NOMO-1 treated with DMSO at 0.1 percent for 48 hours (cell line): ENCODE measurements at regions not wholly inside any gene's neighbourhood (a gene's known extent, or its start where the extent isn't known, plus 50 kb on each side); places are given as distances from the start of the nearest gene placed in this dataset.

Experiments
- DNase-seq: peaks from one replicate; lab custom pipeline; 2025; ENCODE audit not compliant: unreplicated experiment; lab: John Stamatoyannopoulos, UW

DNA sequence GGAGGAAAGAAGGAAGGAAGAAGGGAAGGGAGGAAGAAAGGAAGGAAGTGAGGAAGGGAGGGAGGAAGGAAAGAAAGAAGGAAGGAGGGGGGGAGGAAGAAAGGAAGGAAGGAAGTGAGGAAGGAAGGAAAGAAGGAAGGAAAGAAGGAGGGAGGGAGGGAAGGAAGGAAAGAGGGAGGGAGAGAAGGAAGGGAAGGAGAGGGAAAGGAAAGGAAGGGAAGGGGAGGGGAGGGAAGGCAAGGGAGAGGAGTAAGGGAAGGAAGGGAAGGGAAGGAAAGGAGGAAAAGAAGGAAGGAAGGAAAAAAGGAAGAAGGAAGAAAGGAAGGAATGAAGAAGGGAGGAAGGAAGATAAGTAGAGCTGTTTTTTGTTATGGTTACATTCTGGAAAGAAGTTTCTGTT is 141.2 kb downstream of the LRRC3B start:
- DNase-seq, result no peak

DNA sequence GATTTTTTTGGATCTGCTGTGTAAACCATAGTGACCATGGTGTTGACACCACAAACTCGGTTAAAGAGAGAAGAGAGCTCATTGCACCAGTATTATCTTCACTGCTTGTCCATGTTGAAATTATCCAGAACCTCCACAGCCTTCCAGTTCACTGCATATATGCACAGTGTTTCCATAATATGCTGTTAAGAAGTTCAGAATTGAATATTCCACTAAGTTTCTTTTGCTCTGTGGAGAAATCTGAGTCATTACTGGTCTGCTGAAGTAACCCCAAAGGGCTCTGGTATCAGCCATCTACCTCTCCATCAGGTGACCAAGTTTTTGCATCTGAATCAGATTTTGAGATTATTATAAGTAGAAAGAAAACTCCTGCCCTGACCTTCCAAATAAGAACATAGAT is 143.5 kb downstream of the LRRC3B start:
- no peak for DNase-seq

DNA sequence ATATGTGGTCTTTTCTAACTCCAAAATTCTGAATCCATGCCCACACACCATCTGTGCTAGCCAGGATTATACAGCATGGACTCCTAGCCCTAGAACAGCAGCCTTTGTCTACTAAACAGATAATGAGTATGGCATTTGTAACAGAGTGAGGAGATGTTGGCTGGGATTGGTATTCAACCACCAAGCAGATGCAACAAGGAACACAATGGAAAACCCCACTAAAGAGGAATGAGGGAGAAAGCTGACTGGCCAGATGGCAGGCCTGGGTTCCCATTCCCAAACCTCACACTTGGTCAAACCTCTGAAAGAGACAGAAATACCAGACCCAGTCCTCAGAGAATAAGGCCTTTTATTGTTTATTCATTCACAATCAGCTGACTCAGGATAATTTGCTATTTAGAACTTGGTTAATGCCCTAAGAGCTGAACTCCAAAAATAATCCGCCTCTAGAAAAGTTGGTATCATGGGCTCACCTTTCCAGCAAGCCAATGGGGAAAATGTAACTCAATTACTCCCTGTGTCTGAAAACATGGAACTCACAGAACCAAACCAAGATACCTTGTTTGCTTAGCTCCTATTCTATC is 145.6 kb downstream of the LRRC3B start:
- DNase-seq, result no peak

DNA sequence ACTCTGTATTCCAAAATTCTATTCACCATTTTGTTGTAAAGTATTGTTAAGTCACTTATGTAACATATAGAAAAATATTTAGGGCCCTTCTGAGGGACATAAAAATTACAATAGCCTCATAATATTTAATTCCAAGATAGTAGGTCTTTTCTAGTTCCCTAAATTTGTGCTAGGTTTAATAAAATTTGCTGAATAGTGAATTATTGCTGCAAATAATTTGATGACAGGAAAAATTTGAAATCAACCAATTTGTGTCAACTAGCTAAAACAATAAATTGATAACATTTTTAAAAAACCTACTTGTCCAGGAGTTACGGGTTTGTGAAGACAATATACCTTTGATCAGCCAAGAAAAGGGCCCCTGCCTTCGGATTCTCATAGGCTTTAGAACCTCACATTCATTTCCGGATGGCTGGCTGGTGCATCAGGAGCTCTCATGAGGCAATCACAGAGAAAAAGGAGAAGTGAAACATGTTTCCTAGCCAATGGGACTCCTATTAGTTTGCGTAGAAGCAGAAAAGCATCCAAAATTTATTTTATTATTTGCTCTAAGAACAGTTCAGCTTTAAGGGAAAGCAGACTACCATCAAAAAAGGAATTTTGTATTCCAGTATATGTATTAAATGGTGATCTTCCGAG is 177.2 kb downstream of the LRRC3B start:
- peak; percentile 85 for DNase-seq

DNA sequence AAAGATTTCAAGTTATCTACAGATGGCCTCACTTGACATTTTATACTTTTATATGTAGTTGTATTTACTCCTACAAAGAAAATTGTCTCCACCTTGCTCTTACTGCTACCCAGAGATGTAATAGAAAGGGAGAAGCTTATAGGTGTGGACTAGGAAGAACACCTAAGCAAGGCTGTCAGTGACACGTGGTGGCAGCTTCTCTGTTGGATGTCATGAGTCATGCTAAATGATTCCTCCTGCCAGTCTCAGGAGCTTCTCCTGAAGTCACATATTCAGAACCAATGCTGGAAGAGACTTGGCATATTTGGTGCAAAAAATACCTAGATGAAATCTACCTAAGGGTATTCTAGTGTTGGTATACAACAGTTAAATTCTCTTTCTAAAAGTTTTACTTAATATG is 184.7 kb downstream of the LRRC3B start:
- no peak for DNase-seq

DNA sequence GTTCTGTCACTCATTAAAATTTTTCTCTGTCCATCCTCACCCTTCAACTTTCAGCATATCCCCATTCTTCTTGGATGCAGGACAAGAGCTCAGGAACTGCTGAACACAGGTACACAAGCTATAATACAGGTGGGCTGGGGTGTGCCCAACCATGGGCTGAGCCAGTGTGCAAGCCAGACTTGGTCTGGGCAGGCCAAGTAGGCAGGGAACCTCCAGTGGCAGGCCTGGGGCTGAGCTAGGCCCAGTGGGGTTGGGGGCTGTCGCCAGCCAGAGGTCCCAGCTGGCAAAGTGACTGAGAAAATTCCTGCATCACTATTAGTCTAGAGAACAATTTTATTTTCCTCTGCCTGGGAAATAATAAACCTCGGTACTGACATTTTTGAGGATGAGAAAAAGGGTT is 202.9 kb downstream of the LRRC3B start:
- no peak for DNase-seq

DNA sequence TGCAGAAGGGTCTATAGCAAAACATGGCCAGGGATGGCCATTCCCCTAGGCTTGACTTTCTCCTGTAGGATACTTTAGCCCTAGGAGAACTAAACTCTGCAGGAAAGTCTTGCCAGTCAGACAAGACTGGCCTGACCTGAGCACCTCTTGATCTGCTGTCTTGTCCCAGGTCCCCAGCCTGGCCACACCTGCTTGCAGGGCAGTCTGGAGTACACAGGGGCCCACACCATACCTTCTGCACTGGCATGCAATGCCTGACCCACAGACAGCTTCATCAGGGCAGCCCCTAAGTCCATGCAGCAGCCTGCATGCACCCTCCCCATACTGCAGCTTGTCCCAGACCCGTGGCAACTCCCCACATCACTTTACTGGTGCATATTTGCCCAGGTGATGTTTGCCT is 204.6 kb downstream of the LRRC3B start:
- no peak for DNase-seq

DNA sequence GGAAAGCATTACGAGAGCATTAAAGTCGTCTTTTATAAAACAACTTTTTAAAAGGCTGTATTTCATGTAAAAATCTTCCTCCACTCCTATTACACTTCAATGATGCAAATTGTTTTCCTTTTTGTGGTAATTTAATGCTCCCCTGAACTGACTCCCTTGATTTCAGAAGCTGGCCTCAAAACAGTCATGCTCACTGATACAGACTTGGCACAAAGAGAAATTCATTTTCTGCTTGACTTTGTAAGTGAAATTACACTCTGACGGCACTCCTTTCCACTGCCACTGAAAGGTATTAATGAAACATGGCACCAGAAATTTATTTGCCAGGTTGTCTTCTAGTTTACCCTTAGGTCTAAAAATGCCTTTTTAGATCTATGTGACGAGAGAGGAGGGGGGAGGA is 215.5 kb downstream of the LRRC3B start:
- no peak for DNase-seq

DNA sequence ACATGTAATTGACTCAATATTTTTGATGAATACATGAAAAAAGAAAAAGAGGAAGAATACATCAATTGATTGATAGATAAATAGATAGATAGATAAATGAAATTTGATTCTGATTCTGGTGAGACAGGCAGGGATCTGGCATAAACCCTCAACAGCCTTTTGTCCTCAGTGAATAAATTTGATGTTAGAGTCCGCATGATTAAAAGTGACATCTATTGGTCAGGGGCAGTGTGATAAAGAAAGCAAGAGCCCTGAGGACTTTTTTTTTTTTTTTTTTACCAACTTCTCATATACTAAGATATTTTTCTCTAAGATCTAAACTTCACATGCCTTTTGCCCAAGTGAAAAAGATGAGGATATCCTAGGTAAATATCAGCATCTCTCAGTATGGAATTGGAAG is 216.4 kb downstream of the LRRC3B start:
- DNase-seq, result no peak

DNA sequence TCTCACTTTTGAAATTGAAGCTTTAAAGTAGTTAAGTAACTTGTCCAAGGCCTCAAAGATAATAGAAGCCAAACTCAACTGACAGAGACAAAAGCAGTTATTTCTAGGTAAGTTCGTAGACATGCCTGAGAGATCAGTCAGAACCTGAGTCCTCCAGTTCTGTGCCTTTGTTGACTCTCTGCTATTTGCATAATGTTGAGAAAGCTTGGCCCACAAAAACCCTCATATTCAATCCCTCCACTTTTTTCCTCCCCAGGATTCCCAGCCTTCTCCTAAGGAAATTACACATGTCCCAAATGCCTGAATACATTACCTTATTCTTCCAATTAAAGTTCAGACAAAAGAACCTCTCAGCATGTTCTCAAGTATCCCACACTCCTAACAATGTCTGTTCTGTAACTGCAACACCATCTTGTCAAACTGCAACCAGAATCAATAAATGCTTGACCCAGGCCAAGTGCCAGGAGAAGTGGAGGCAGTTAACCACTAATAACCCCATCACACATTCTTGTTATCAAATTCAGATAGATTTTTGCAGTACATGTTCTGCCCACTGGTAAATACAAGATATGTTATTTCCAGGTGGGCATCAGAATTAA is 217.8 kb downstream of the LRRC3B start:
- DNase-seq, result no peak

DNA sequence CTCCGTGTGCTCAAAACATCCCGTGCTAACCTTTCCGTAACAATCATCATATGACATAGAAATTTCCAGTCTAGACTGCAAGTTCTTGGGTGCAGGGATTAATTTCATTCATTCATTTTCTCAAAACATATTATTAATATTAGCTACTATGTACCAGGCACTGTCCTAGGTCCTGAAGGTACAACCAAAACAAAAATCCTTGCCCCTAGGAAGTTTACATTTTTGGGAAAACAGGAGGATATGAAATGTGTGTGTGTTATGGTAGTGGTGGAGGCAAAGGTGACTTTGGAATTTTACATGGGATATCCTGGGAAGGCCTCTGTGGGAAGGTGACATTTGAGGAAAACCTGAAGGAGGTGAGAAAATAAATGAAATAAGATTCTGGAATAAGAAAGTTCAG is 222.6 kb downstream of the LRRC3B start:
- no peak for DNase-seq

DNA sequence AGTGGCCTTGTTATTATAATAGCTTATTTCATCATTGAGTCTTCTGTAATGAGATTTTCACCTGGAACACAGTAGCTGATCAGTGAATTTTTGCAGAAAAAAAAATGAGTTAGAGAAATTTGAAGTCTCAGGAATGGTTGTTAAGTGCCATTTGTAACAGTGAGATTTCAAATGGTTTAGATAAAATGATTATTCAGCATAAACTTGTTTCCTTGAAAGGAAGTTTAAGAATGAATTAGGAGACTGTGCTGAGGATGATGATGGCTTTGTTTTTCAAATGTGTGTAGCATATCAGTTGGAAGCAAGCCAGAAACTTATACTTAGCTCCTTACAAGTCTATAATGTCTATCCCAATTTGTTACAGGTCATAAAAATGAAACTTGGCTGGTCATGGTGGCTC is 225.1 kb downstream of the LRRC3B start:
- DNase-seq, result no peak

DNA sequence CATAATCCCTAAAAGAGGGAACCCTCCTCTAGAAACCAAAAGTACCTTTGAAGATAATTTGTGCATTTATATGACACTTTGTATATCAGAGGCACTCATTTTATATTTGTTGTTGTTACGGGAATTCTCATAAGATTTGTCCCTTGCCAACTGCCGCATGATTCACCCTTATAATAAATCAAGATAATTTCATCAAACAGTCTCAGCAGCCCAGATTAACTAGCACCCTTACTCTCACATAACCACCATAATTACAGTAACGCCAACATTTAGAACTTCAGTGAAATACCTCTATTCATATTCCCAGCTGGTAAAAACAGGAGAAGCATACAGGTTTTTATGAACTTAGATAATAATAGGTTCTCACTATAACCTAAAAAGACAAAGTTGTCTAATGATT is 271.9 kb downstream of the LRRC3B start:
- no peak for DNase-seq

DNA sequence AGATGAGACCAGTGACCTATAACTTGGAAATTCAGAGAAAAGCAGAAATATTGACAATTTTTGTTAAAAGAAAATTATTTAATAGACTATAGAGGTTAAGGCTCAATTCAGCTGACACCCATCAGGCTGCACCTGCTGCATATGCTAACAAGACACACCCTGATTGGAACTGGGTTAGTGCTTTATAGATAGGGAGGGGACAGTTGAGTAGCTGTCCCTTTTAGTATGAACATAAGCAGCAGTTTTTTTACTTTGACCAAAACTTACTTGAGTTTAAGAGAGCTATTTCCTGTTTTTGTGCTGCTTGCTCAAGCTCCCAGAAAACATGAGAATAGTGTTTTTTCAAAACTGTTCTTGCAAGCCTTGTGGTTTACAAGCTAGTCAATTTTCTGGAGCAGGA is 292.6 kb downstream of the LRRC3B start:
- peak; percentile 85 for DNase-seq

DNA sequence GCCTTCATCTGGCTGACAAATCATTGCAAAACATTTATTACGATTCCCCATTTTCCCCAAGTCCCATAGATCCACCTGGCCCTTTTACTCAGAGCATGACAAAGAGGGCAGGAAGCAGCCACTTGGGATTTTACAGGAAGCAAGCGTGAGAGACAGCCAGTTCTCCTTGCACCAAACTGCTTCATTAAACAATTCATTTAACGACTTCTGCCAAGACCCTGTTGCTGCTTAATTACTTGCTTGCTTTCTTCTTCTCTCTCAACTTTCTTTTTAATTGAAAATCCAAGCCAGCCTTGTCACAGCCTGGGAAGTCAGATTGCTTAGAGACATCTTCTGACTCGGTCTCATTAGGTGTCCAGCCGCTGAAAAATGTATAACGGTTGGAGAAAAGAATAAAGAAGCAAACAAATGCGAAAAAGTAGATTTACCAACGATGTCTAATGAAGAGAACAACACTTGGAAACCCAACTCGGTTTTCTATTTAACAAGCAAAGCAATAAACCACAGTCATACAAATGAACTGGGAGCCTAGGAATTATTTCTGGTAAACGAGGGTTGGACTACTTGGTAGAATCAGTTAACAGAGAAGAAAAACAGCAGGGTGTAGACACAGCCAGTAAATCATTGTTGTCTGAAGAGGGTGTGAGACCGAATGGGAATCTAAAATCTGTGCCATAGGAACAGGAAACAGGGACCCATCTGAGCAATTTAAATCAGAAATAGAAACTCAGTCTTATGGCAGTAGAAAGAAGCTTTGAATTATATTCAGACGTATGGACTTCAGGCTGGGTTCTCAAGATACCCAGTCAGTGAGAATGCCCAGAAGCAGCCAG is 298.3 kb downstream of the LRRC3B start:
- no peak for DNase-seq

DNA sequence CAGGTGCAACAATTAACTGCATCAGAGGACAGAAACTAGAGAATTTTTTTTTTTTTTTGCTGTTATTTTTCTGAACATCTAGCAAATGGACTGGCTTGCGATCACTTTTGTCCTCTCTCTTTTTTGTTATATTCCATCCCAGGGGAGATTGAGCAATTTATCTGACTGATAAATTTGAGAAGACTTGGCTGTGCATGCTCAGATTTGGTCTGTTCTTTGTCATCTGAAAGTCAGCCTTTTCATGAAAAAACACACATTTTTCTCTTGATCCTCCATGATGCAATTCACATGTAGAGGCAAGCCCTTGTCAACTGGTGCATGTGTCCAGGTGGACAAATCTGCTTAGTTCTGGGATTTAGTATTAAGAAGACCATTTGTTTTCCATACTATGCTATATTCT is 309.3 kb downstream of the LRRC3B start:
- no peak for DNase-seq

DNA sequence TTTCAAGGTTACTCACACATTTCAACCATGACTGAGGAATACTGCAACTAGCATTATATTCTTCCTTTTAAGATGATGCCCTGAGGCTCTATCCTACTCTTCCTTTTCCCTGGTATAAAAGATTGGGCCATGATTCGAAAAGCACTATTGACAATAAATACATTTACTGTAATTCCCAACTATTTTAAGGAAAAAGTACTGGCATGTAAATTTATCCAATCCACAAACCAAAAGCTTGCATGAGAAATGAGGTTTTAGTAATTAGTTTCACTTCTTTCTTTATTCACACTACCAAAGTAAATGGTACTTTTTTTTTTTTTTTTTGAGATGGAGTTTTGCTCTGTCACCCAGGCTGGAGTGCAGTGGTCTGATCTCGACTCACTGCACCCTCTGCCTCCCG is 310.2 kb downstream of the LRRC3B start:
- DNase-seq, result peak; percentile 55

DNA sequence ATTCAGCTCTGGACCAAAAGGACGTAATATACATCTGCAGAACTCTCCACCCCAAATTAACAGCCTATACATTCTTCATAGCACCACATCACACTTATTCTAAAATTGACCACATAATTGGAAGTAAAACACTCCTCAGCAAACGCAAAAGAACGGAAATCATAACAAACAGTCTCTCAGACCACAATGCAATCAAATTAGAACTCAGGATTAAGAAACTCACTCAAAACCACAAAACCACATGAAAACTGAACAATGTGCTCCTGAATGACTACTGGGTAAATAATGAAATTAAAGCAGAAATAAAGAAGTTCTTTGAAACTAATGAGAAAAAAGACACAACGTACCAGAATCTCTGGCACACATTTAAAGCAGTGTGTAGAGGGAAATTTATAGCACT is 322.9 kb downstream of the LRRC3B start:
- DNase-seq, result peak; percentile 48

DNA sequence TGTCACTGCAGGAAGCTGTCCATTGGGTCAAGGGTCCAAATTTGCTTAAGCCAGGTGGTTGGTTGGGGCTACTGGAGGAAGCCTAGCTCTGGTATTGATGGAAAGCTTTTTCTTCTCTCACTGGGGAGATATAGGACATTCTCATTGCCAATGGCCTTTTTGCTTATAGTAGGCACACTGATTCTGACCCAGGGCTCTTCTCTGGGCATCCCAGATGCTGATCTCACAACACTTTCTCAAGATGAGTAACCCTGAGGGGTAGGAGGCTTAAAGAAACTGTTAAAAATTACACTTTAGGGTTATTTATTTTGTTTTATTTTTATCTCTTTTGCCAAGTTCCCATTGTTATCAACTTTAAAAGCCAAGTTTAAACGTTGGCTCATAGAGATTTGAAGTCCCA is 337.8 kb downstream of the LRRC3B start:
- no peak for DNase-seq

DNA sequence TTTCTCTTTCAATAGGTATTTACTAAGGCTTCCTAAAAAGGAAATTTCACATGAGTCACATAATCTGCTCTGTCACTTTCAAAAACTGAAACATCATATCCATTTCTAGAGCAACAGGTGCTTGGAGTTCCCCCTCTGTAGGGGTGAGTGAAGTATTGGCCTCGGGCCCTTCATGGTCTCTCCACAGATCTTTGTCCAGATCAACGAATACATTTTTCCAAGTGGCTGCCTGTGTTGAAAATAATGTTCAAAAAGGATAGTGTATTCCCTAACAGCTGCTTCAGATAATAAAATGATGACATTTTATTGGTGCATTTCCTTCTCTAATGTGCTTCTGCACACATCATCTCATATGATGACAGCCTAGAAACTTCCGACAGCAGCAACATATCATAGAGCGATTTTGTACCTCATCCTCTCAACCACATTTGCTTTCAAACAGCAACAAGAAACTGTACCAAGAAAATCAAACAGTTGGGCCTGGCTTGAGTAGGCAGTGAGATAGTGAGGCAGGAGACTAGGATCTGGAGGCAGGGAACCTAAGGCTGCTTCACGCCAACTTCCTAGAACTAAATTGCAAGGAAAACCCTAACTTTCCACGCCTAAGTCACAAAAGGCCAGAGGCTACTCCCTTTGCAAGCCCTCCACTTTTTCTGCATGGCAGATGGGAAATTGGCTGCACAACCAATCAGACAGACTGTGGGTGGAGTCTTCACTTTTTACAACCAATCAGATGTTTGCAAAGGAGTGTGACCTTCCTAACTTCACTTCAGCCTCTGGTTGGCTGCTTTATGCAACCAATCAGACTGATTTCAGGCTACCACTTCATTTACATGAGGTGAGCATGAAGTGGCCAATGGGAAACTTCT is 340.2 kb downstream of the LRRC3B start:
- DNase-seq, result peak; percentile 42

DNA sequence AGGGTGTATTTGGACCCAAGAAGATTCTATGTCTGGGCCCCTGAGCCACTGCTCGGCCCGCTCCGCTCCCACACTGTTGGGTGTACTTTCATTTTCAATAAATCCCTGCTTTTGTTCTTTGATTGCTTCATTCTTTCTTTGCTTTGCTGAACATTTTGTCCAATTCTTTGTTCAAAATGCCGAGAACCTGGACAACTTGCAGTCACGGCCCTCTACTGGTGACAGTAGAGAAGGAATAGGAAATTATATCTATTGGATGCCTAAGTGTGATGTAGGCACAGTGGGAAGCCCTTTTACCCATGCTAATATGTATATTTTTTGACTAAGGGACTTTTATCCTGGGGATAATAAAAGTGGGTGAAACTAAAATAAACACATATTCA is 340.8 kb downstream of the LRRC3B start:
- DNase-seq, result no peak
